Prostate gland (tissue), 2 donors: ENCODE measurements at regions not wholly inside any gene's neighbourhood (a gene's known extent, or its start where the extent isn't known, plus 50 kb on each side); places are given as distances from the start of the nearest gene placed in this dataset.

Experiments
- CTCF ChIP-seq, 4 experiments: fragments of 200-600 bp in 2 of 4; fragments of 450-650 bp in 2 of 4; sonication (generic) in 2 of 4; IDR thresholded peaks; 1 replicate in 3 of 4; 2 replicates in 1 of 4; pipeline ENCODE4 v1.5.1; 2016 to 2019; ENCODE audit warnings: antibody characterized with exemption in 4 of 4, mild to moderate bottlenecking in 2 of 4, moderate library complexity in 2 of 4
- POLR2A ChIP-seq: fragments of 450-650 bp; IDR thresholded peaks from one replicate; pipeline ENCODE4 v1.6.1; 2016; ENCODE audit warnings: antibody characterized with exemption, mild to moderate bottlenecking
- POLR2AphosphoS5 ChIP-seq: sonication (generic); formaldehyde crosslinking; IDR thresholded peaks from one replicate; pipeline ENCODE4 v1.6.1; 2017; ENCODE audit warnings: antibody characterized with exemption

GRCh38 chr5:68720884-68721610 is 372.8 kb upstream of the SLC30A5 start:
- TF ChIP-seq CTCF (IDR thresholded peaks at IDR 0.05) (no peak), POLR2A (no peak), POLR2AphosphoS5 (no peak)
